ENCODE measurements at regions not wholly inside any gene's neighbourhood (a gene's known extent, or its start where the extent isn't known, plus 50 kb on each side); places are given as distances from the start of the nearest gene placed in this dataset.
"Not testable (repeated sequence)": the region's sequence is repeated elsewhere in the genome, so short reads cannot be mapped to it uniquely, and the experiment has no call there.

DNA sequence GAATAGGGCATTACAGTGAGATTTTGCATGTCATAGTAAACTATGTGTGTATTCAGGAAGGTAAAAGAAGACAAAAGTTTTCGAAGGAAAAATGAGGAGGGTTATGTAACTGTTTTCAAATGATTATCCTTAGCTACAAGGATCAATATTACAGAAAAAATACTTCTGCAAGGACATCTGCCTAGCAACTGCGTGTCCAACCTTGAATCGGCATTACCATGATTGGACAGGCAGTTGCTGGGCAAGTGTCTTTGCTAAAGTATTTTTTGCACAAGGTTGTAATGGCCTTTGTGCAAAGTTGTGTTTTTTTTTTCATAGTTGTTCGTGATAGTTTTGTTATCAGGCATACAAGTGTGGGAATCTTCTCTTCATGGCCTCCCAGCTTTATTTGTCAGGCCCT lies 136.8 kb downstream of the FASLG start:
- no peaks in the 10 kb centered on the region for H3K36me3 Mint-ChIP-seq
- no peak for DNase-seq (ENCODE audit: low spot score in 2 of 2)
- H3K4me1 Mint-ChIP-seq, result no peaks in the 10 kb centered on the region
- no peak for ATAC-seq (ENCODE audit: low read depth)
- H3K9me3 Mint-ChIP-seq, result no peaks in the 10 kb centered on the region
- H3K4me3 Mint-ChIP-seq, result no peak overlapping the region
- H3K27ac Mint-ChIP-seq, result no peak overlapping the region
- no peaks in the 10 kb centered on the region for H3K27me3 Mint-ChIP-seq

- ATAC-seq (ENCODE audit: low read depth); H3K4me1 Mint-ChIP-seq; H3K27ac Mint-ChIP-seq; H3K36me3 Mint-ChIP-seq; H3K9me3 Mint-ChIP-seq; H3K27me3 Mint-ChIP-seq; DNase-seq (ENCODE audit: low spot score in 2 of 2); H3K4me3 Mint-ChIP-seq: not testable (repeated sequence)
These were observed 140.9 kb downstream of the FASLG start for GRCh38 chr1:172799804-172800203.

DNA sequence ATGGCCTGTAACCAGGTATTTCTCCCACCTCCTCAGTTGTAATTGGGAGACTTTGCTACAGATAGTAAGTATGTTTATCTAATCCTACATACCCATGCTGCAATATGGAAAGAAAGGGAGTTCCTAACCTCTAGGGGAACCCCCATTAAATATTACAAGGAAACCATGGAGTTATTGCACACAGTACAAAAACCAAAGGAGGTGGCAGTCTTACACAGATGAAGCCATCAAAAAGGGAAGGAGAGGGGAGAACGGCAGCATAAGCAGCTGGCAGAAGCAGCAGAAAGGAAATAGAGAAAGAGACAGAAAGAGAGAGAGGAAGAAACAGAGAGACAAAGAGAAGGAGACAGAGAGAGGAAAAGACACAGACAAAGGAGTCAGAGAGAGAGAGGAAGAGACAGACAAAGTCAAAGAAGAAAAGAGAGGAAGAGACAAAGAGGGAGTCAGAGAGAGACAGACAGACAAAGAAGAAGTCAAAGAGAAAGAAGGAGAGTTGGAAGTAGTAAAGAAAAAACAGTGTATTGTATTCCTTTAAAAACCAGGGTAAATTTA lies 142.9 kb downstream of the FASLG start:
- Mint-ChIP-seq H3K27ac (no peak overlapping the region), H3K27me3 (no peaks in the 10 kb centered on the region), H3K36me3 (no peaks in the 10 kb centered on the region), H3K4me1 (peaks cover 3% of the 10 kb centered on the region), H3K4me3 (no peak overlapping the region), H3K9me3 (peaks cover 3% of the 10 kb centered on the region)
- ATAC-seq (ENCODE audit: low read depth), result no peak
- no peak for DNase-seq (ENCODE audit: low spot score in 2 of 2)

GRCh38 chr1:172809750-172810149 lies 150.8 kb downstream of the FASLG start:
- Mint-ChIP-seq H3K9me3 (peaks cover 7% of the 10 kb centered on the region), H3K4me3 (no peak overlapping the region), H3K27ac (no peak overlapping the region), H3K4me1 (peaks cover 4% of the 10 kb centered on the region), H3K36me3 (peaks cover 3% of the 10 kb centered on the region), H3K27me3 (no peaks in the 10 kb centered on the region)
- DNase-seq (ENCODE audit: low spot score in 2 of 2) (no peak), ATAC-seq (ENCODE audit: low read depth) (no peak)

DNA sequence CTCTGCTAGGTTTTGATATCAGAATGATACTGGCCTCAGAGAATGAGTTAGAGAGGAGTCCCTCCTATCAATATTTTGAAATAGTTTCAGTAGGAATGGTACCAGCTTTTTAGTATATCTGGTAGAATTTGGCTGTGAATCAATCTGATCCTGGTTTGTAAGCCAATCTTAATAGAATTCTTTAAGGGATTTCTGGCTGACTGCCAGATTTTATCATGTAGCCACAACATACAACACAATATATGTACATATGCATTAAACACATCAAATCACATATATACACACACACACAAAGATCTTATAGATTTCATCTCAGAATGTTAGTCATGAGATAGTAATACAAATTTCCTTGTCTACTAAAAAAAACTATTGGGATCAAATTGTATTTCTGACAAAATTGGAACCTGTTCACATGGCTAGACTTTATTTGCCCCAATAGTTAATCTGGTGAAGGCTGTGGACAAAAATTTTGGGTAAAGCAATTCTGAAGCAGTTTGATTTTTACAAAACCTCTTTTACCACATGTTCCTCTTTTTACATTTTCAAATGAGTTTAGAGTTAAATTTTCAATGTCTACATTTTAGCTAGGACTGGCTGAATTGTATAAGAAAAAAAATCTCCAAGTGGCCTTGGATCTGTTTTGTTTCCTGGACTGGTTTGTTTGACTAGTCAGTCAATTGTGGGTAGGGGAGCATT lies 151.7 kb downstream of the FASLG start:
- no peak overlapping the region for H3K4me3 Mint-ChIP-seq
- H3K27ac Mint-ChIP-seq, result no peak overlapping the region
- ATAC-seq (ENCODE audit: low read depth), result no peak
- H3K27me3 Mint-ChIP-seq, result no peaks in the 10 kb centered on the region
- H3K9me3 Mint-ChIP-seq, result peaks cover 9% of the 10 kb centered on the region
- H3K4me1 Mint-ChIP-seq, result peaks cover 4% of the 10 kb centered on the region
- DNase-seq (ENCODE audit: low spot score in 2 of 2), result no peak
- peaks cover 5% of the 10 kb centered on the region for H3K36me3 Mint-ChIP-seq

DNA sequence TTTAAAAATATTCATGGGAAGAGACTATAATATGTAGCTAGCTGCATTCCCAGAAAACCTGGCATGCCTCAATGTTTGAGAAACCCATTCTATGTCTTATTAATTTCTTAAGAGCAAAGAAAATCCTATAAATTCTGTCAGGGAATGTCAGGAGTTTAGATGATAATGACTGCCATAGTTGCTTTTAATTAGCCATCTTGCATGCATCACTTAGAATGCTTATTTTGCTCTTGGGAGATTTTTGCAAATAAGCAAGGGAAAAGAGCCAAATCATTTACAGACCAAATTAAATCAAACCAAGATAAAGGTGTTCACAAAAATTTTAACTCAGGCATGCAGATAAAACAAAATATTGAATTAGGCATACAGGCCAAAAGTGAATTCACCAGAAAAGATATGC lies 152.8 kb downstream of the FASLG start:
- ATAC-seq (ENCODE audit: low read depth), result no peak
- Mint-ChIP-seq H3K9me3 (peaks cover 9% of the 10 kb centered on the region), H3K4me1 (peaks cover 6% of the 10 kb centered on the region), H3K36me3 (peaks cover 5% of the 10 kb centered on the region), H3K4me3 (no peak overlapping the region), H3K27me3 (no peaks in the 10 kb centered on the region), H3K27ac (no peak overlapping the region)
- DNase-seq (ENCODE audit: low spot score in 2 of 2), result no peak

DNA sequence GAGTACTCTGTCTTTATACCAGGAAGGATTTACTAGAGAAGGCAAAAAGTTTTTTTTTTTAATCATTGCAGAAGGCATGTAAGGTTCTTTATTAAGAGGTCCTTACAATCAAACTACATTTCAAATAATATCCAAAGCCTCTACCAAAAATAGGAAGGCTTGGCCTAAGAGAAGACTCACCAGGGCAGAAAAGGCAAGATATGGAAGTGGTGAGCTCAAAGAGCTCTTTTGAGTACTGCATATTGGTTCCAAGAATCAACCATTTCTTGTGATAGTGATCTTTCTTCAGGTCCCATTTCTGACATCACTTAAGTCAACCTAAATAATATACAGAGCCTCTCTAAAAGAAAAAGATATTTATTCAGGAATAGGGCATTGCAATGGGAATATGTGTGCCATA lies 153.2 kb downstream of the FASLG start:
- ATAC-seq (ENCODE audit: low read depth), result no peak
- Mint-ChIP-seq H3K27me3 (no peaks in the 10 kb centered on the region), H3K36me3 (peaks cover 5% of the 10 kb centered on the region), H3K27ac (no peak overlapping the region), H3K4me1 (peaks cover 6% of the 10 kb centered on the region), H3K4me3 (no peak overlapping the region), H3K9me3 (peaks cover 9% of the 10 kb centered on the region)
- DNase-seq (ENCODE audit: low spot score in 2 of 2), result no peak

DNA sequence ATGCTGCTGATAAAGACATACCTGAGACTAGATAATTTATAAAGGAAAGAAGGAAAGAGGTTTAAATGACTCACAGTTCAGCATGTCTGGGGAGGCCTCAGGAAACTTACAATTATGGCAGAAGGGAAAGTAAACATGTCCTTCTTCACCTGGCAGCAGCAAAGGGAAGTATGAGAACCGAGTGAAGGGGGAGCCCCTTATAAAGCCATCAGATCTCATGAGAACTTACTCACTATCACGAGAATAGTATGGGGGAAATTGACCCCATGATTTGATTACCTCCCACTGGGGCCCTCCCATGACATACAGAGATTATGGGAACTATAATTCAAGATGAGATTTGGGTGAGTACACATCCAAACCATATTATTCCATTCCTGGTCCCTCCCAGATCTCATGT lies 154.4 kb downstream of the FASLG start:
- no peak overlapping the region for H3K27ac Mint-ChIP-seq
- H3K9me3 Mint-ChIP-seq, result peaks cover 5% of the 10 kb centered on the region
- DNase-seq (ENCODE audit: low spot score in 2 of 2) (no peak), ATAC-seq (ENCODE audit: low read depth) (no peak)
- no peaks in the 10 kb centered on the region for H3K27me3 Mint-ChIP-seq
- no peak overlapping the region for H3K4me3 Mint-ChIP-seq
- H3K4me1 Mint-ChIP-seq, result peaks cover 11% of the 10 kb centered on the region
- peaks cover 5% of the 10 kb centered on the region for H3K36me3 Mint-ChIP-seq

DNA sequence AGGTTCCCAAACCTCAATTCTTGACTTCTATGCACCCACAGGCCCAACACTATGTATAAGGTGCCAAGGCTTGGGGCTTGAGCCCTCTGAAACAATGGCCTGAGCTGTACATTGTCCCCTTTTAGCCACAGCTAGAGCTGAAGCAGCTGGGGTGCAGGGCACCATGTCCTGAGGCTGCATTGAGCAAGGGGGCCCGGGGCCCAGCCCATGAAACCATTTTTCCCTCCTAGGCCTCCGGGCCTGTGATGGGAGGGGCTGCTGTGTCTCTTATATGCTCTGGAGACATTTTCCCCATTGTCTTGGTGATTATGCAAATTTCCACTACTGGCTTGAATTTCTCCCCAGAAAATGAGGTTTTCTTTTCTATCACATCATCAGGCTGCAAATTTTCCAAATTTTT lies 155.5 kb downstream of the FASLG start:
- Mint-ChIP-seq H3K27me3 (no peaks in the 10 kb centered on the region), H3K4me1 (peaks cover 18% of the 10 kb centered on the region), H3K4me3 (no peak overlapping the region), H3K27ac (no peak overlapping the region), H3K36me3 (peaks cover 5% of the 10 kb centered on the region), H3K9me3 (peaks cover 5% of the 10 kb centered on the region)
- DNase-seq (ENCODE audit: low spot score in 2 of 2) (no peak), ATAC-seq (ENCODE audit: low read depth) (no peak)

DNA sequence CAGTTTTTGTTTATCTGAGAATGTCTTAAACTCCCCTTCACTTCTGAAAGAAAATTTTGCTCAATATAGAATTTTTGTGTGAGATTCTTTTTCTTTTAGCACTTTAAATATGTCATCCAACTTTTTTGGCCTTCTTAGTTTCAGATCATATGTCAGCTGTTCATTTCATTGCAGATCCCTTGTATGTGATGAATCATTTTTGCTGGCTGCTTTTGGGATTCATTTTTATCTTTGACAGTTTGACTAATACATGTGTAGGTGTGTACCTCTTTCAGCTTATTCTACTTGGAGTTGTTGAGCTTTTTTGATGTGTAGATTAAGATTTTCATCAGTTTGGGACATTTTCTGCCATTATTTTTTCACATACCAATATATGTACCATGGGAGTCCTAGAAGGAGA lies 156.8 kb downstream of the FASLG start:
- peaks cover 23% of the 10 kb centered on the region for H3K4me1 Mint-ChIP-seq

DNA sequence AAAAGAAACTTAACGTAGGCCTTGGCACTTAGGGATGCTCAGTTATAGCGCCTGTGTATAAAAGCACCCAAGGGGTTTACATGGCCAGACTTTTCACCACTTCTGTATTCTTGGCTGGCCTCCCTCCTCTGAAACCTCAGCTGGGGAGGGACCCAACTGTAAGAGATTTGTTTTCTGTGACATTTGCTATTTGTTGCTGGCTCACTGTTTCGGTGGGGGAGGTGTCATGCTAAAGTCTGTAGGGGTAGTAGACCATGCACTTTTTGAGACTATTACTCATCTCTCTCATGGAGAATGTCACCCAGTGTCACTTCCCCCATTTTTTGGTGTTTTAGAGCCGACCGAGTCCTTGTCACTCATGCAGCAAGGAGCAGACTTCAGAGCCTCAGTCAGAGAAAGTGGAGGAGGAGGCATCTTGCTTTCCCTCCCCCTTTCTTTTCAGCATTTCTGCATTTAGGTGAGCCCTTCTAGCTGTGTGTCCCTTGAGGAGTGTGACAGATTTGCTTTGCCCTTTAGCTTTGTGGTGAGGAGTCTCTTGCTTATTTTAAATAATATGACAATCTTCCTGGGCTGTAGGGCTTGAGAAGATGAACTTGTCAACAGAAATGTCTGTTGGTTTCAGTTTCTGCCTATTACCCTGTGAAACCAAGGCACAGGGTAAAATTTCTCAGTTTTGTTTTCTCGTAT lies 160.1 kb downstream of the FASLG start:
- Mint-ChIP-seq H3K27ac (peak overlapping the region; percentile 94), H3K36me3 (peaks cover 3% of the 10 kb centered on the region), H3K4me3 (peak overlapping the region; percentile 63), H3K27me3 (no peaks in the 10 kb centered on the region), H3K9me3 (peaks cover 2% of the 10 kb centered on the region), H3K4me1 (peaks cover 23% of the 10 kb centered on the region)
- DNase-seq (ENCODE audit: low spot score in 2 of 2) (peak; percentile 57 to 82), ATAC-seq (ENCODE audit: low read depth) (peak; percentile 73)

More for the DNA sequence above, 156.8 kb downstream of the FASLG start:
- H3K27ac Mint-ChIP-seq, result no peak overlapping the region
- no peak for DNase-seq (ENCODE audit: low spot score in 2 of 2)
- no peaks in the 10 kb centered on the region for H3K27me3 Mint-ChIP-seq
- H3K4me3 Mint-ChIP-seq, result no peak overlapping the region
- peaks cover 5% of the 10 kb centered on the region for H3K9me3 Mint-ChIP-seq
- ATAC-seq (ENCODE audit: low read depth), result no peak
- peaks cover 5% of the 10 kb centered on the region for H3K36me3 Mint-ChIP-seq

DNA sequence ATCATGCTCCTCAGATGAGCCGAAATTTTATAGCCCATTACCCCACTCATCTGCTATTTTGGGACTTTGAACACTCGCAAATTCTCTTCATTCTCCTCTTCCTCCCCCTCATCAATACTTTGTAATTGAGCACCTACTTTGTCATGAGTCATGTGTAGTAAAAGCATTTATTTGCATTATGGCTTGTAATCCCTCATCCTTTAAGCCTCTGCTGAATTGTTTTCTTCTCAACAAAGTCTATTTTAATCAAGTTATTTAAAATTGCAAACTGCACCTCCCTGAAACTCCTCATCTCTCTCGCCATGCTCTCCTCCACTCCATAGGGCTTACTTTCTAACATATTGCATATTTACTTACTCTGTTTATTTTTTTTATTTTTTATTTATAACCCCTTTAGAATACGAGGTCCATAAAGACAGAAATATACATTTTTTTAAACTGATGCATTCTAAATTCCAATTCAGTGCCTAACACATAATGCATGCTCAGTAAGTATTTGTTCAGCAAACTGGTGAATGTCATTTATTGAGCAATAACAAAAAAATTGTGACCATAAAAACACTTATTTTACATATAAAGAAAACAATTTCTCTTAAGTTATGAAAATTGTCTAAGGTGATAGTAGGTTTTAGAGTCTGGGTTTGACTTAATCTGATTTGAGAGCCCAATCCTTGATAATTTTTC lies 161.7 kb downstream of the FASLG start:
- Mint-ChIP-seq H3K27ac (peak overlapping the region; percentile 58), H3K27me3 (no peaks in the 10 kb centered on the region), H3K36me3 (no peaks in the 10 kb centered on the region), H3K4me3 (no peak overlapping the region), H3K9me3 (no peaks in the 10 kb centered on the region), H3K4me1 (peaks cover 23% of the 10 kb centered on the region)
- no peak for DNase-seq (ENCODE audit: low spot score in 2 of 2)
- ATAC-seq (ENCODE audit: low read depth), result no peak

GRCh38 chr1:172821609-172822274 lies 162.8 kb downstream of the FASLG start:
- DNase-seq (ENCODE audit: low spot score in 2 of 2) (no peak), ATAC-seq (ENCODE audit: low read depth) (no peak)
- no peak overlapping the region for H3K27ac Mint-ChIP-seq
- no peak overlapping the region for H3K4me3 Mint-ChIP-seq
- peaks cover 21% of the 10 kb centered on the region for H3K4me1 Mint-ChIP-seq
- H3K27me3 Mint-ChIP-seq, result no peaks in the 10 kb centered on the region
- no peaks in the 10 kb centered on the region for H3K36me3 Mint-ChIP-seq
- H3K9me3 Mint-ChIP-seq, result no peaks in the 10 kb centered on the region

DNA sequence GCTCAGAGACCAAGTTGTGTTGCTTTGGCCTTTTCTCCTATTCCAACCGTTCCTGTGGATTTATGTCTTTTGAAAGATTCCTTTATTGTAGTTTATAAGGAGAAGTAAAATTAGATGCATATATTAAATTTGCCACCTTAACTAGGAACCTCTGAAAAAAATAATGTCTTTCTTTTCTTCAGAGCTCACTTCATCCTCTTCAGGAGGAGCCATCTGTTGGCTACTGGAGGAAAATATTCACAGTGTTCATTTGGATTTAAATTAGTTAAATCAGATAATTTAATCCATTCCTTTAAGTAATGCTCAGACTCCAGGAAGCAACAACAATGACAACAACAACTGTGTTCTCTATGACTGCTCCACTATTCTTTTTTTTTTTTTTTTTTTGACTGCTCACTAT lies 164.0 kb downstream of the FASLG start:
- no peak overlapping the region for H3K27ac Mint-ChIP-seq

More for the DNA sequence above, 164.0 kb downstream of the FASLG start:
- H3K27me3 Mint-ChIP-seq, result no peaks in the 10 kb centered on the region
- H3K4me1 Mint-ChIP-seq, result peaks cover 19% of the 10 kb centered on the region
- ATAC-seq (ENCODE audit: low read depth), result no peak
- no peaks in the 10 kb centered on the region for H3K9me3 Mint-ChIP-seq
- no peak for DNase-seq (ENCODE audit: low spot score in 2 of 2)
- no peak overlapping the region for H3K4me3 Mint-ChIP-seq
- no peaks in the 10 kb centered on the region for H3K36me3 Mint-ChIP-seq
